NCI-H82 (cell line): ENCODE measurements at regions not wholly inside any gene's neighbourhood (a gene's known extent, or its start where the extent isn't known, plus 50 kb on each side); places are given as distances from the start of the nearest gene placed in this dataset.
A peak's percentile ranks its signal among the peaks of the same experiment; 100 is the strongest.
"Not testable (repeated sequence)": the region's sequence is repeated elsewhere in the genome, so short reads cannot be mapped to it uniquely, and the experiment has no call there.

ENCODE experiments used
- DNase-seq: peaks from one replicate; lab custom pipeline; 2025; lab: John Stamatoyannopoulos, UW

DNA sequence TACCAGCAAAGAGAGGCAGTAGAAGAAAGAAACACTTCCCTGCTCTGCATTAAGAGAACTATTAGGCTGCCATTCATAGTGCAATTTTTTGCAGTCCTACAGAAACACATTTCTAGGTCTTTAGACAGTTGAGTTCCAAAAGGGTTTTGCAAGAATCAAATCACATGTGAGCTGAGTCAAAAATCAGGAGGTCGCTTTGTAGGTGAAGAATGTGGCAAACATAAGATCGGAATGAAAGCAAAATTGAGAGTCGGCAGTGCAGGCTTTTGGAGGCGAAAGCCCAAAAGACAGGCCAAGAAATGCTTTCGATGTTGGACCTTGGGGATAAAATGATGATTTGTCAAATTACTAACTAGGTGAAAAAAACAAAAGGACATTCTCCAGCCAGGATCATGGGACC is 213.5 kb upstream of the NRIP1 start:
- no peak for DNase-seq

DNA sequence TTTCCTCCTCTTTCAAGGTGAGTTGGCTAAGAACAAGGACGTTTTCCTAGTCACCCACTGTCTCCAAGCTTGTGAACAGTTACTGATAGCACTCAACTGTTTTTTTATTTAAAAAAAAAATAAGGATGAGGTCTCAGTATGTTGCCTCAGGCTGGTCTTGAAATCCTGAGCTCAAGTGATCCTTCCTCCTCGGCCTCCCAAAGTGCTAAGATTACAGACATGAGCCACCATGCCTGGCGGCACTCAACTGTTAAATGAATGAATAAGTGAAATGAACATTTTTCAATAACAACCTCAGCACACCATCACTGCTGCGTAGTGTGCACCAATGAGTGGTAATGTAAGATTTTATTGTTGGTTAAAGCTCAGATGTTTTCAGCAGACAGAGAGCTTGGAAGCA is 214.1 kb upstream of the NRIP1 start:
- no peak for DNase-seq

DNA sequence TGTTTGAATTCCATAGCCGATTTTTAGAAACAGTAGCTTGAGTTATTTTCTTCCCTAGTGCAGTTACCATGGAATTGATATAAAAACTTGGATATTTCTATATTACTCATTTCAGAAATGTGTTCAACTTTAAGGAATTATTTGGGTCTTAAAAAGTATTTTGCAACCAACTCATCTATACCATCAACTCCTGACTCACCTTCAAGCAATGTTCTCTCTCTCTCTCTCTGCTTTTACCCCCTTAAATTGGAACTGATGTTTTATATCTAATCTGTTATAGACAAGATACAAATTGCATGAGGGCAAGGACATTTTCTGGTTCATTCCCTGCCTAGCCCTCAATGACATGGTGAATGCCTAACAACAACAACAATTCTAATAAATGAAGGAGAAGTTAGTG is 214.7 kb upstream of the NRIP1 start:
- DNase-seq: no peak

DNA sequence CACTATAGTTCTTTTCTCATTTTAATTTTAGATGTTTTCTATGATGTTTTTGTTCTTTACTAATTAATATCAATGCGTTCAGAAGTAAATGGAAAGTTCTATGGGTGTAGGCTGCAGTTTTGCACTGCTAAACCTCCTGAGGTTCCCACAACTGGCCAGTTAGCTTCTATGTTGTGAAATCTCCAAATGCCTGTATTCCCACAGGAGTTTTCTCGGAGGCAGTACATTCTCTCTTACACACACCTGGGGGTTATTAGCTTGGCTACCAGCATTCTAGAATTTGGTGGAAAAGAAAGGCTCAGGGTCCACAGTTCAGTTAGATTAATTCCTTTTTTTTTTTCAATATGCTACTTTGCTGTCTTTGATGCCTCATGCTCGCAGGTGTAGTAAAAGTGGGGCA is 216.9 kb upstream of the NRIP1 start:
- DNase-seq: no peak

DNA sequence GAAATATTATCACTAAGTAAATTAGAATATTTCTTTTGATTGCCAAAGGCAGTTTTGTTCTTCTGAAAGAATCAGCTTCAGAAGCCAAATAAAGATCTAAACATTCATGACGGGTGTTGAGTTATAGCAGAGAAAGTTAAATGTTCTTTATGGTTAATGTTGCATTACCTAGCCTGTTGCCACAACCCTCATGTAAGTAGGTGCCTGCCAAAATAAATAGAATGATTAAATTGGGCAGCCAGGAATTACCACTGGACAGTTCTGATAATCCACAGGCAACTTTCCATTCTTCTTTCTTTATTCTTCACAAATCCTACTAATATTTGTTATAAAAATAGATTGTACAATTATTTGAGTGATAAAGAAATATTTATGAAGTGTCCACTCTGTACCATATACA is 217.9 kb upstream of the NRIP1 start:
- DNase-seq: no peak

DNA sequence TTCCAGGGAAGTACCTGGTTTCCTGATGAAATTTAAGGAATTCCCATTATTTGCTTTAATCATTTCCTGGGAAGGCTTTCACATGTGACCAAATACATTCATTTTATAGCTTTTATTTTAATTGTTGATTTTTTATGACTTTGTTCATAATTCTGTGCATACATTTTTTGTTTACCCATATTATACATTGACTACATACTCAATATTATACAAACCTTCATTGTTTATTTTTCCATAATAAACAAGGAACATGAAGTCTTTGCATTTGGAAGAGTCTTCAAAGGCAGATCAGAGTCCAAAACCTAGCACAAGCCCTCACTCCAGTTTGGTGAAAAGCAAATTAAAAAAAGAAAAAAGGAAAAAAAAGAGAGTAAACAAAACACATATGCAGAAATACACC is 218.3 kb upstream of the NRIP1 start:
- no peak for DNase-seq

DNA sequence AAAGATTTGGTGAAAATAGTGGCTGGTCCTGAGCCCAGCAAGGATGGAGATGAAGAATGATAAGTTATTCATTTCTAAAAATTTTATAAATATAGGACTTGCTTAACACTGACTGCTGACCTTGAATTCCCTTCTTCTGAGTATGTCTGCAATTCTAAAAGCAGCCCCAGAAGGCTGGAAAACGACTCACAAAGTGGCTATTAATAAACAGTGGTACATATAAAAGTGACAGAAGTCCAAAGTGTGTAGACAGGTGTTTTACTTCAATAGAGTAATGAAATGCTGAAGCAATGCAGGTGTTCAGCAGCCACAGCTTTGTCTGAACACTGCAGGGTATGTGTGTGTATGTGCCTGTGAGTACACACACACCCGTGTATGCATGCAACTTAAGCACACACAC is 219.0 kb upstream of the NRIP1 start:
- no peak for DNase-seq

DNA sequence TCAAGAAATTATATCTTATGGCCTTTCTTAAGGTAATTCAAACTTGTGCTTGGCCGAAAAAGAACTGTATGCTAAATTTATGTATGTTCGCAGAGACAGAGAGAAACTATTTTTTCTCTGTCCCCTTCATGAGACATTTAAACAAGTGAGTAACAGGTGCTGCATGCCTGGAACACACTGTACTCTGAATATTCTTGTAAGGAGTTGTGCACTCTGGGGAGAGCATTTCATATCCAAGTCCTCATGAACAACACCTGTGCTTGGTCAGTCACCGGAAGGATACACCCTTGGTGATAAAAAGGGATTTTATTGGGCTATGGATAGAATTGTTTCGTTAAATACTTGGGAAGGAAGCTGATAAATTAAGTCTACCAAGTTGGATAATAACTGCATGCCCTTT is 220.8 kb upstream of the NRIP1 start:
- DNase-seq: no peak

DNA sequence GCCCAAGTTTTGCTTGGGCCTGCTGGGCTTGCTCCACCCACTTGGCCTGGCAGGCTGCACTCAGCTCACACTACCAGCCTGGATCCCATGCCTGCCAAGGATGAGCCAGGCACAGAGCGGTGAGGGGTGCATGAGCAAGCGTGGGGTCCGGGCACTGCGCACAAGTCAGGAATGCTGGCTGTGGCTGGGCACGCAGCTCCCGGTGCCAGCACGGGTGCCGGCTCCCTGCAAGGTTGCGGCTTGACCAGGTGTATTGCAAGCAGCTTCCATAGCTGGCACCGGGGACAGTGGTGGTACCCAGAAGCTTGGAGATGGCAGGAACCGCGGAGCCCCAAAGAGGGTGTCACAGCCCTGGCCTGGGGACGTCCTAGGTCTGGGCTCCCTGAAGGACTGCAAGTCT is 224.4 kb upstream of the NRIP1 start:
- DNase-seq: no peak

DNA sequence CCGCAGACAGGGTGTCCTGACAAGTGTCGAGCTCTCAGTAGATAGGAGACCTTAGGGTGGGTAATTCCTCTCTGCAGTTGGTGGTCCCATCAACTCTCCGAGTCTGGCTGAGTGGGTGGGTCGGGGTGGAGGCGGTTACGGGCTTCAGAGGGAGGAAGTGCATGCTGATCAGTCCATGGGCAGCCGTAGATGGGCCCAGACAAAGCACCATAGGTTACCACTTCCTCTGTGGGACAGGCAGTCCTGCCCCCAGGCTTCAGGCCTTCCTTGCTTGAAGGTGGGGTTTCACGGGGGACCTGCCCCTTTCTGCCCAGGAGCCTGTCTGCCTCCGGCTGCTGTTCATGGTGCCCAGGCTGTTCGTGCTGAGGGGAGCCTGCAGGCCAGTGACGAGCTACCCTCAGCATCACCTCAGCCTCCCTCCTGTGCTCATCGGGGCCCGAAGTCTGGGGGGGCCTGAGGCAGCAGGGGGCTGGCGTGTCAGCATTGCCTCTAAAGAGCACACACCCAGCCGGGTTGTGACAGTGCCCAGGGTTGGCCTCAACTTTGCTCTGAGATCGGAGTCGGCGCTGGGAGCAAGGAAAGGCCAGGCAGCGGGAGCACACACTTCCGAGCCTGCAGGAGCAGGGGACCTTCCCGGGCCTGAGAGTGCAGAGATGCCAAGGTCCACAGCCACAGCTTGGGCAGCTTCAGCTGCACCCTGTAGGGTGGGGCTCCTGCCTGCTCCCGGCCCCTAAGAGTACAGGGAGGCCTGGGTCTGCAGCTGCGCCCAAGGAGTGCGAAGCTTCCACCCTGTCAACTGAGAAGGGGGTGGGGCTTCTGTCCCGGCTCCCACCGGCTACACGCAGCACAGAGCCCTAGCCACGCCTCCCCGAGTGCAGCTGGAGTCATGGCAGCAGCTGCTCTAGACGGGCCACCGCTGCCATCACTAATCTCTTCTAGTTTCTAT is 225.4 kb upstream of the NRIP1 start:
- peak; percentile 88 for DNase-seq

DNA sequence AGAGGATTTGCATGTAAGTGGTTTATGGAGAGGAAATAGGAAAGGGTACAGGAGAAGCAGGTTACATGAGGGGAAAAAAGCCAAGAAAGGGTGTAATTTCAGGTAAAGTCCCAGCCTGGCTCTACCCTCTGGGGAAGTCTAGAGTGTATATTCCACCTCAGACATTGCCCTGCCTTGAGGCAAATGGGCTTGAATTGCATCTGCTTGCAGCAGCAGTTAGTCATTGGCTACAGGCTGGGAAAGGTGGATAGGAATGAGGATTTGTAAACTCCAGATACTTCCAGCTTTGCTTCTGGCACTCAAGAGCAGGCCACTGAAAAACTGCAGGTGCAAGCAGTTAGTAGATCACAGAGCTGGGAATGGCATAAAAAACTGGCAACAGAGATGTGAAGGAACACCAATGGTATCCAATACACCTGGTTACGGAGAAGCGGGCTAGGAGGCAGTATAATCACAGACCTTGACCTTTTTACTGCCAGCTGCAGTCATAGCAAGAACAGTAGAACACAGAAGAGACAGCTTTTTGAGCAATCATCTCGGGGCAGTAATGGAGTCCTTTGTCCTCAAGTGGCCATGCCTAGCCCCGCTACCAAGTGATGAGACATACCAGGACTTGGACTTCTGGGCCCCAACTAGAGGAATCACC is 226.9 kb upstream of the NRIP1 start:
- DNase-seq: no peak

DNA sequence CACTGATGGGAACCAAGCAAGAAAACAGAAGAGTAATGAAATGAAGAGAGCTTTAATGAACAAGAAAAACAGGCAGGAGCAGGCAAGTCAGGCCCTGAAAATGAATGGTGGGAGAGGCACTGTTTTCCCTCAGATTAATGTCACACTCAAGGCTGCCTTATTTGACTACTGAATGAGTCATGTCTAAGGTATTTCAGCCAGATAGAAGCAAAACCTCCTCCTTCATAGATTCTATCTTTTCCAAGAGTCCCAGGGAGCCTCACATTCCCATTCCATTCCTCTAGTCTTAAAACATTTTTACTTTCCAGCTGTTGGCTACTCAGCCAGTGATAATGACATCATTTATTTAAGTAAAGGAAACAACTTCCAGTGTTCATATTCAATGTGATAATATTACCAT is 228.4 kb upstream of the NRIP1 start:
- DNase-seq: no peak

DNA sequence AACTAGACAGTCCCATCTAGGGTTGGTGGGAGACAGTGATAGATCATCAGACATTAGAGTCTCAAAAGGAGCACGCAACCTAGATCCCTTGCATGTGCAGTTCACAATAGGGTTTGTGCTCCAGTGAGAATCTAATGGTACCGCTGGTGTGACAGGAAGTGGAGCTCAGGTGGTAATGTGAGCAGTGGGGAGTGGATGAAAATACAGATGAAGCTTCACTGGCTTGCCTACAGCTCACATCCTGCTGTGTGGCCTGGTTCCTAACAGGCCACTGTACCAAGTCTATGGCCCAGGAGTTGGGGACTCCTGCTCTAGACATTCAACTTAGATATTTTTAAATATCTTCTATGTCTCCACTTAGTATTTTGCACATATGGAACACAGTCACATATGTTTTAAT is 231.1 kb upstream of the NRIP1 start:
- no peak for DNase-seq

DNA sequence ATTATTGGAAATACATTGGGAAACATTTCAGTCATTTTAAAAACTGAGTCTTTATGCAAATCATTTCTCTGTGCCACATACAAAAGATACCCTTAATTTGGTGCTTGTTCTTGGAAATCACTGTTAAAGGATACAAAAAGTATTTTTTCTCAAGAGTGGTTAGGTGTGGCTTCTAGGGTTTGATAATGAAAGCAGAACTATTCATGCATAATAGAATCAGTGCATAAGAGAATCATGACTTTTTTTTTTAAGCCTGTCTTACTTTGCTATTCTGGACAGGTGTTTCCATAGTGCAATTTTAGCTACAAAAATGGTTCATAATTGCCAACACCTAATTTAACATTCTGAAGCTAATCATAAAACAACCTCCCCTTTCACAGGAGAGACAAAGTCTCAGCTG is 233.0 kb upstream of the NRIP1 start:
- DNase-seq: no peak

DNA sequence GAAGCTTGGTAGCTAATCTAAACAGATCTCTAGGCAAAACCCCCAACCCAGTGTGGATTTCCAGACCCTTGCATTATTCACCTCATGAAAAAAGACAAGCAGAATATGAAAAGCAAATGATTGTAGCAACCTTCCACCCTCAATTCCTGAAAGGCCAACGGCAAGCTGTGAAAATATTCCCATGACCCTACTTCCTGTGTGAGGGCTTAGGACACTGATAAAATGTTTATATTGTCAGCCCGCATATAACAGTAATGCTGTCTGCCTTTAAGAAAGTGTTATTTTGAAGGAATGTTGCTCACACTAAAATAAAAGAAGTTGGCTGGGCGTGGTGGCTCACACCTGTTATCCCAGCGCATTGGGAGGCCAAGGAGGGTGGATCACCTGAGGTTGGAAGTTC is 233.5 kb upstream of the NRIP1 start:
- DNase-seq: no peak

DNA sequence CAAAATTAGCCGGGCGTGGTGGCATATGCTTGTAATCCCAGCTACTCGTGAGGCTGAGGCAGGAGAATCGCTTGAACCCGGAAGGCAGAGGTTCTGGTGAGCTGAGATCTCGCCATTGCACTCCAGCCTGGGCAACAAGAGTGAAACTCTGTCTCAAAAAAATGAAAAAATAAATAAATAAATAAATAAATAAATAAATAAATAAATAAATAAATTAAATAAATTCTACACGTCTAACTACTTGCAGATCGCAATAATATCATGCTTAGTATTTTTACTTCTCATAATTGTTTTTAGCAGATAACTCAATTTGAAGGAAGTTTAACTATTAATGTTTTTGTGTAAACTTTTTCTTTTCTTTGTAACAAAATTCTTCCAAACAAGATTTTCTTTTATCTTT is 234.0 kb upstream of the NRIP1 start:
- not testable (repeated sequence) for DNase-seq

DNA sequence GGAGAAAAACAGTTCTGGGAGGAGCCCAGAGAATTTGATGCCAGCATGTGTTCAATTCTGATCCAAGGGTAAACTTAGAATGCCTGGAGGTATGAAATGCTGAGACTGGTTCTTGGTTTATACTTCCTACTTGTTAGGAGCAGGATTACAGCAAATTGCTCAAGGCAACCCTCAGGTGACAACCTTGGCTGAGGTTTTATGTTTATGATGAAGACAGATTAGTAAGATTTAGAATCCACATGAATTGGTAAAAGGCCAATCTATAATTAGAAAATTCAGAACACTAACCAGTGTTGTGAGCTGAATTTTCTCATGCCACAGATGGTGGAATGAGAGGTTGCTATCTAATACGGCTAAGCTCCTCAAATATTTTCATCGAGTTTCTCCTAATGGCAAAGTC is 235.3 kb upstream of the NRIP1 start:
- DNase-seq: no peak

DNA sequence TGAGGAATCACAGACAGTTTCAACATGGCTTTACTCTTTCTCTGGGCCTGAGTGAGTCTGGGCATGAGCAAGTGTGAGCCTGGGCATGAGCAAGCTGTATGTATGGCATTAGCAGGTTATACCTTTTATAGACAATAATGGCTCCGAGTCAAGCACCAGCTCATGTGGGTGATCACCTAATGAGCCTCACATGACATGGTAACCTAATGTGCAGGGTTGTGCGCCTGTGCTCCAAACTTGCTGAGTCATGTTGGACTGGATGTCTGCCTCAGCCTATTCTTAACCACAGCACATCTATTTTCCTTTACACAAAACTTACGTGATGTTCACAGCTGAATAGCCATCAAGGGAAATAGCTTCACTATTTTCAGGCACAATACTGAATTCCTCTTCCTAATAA is 236.2 kb upstream of the NRIP1 start:
- DNase-seq: peak; percentile 6

DNA sequence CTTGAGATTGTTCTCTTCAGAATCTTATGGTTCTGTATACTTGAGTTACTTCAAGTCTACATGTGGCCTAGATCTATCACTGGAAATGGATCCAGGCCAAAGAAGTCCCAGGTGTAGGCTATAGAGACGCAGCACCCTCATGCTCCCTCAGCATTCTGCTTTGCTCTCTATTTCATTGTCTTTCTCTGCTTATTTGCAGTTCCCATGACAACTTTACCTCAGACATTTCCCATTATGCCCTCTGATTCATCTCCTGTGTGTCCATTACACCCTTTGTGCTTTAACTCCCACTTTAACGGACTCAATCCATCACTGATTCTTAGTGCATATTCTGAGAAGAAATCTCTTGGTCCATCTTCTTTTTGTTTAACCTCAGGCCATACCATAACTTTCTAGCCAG is 236.9 kb upstream of the NRIP1 start:
- DNase-seq: no peak

DNA sequence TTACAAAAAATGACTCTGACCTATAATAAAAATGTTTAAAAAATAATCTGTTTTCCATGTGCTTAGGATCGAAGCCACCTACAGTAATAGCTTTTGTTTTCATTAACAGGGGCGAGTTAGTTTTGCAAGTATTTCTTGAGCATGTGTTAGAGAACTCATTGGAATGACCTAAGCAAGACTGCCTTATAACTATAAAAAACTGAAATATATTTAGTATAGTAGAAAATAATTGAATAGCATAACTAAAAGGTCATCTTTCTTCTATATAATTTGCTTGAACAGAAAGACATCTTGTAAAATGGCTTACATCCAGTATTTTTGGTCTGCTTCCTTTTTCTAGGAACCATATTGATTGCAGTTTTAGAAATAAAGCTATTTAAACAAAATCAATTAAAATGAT is 241.5 kb upstream of the NRIP1 start:
- DNase-seq: no peak

DNA sequence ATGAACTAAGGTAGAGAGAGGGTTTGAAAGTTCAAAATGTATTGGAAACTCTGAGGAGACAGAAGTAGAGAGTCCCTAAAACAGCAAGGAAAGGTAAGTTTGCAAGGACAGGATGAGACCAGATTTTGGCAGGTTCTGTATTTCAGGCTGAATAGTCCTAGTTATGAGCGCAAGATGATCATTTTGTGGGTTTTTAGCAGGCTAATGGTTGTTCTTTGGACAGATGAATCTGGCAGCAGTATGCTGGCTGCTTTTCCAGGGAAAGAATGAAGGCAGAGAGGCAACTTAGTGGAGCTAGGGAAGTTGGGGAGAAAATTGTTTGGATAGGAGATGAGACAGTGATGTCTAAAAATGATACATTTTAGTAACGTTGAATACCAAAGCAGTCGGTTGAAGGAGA is 243.5 kb upstream of the NRIP1 start:
- DNase-seq: no peak

DNA sequence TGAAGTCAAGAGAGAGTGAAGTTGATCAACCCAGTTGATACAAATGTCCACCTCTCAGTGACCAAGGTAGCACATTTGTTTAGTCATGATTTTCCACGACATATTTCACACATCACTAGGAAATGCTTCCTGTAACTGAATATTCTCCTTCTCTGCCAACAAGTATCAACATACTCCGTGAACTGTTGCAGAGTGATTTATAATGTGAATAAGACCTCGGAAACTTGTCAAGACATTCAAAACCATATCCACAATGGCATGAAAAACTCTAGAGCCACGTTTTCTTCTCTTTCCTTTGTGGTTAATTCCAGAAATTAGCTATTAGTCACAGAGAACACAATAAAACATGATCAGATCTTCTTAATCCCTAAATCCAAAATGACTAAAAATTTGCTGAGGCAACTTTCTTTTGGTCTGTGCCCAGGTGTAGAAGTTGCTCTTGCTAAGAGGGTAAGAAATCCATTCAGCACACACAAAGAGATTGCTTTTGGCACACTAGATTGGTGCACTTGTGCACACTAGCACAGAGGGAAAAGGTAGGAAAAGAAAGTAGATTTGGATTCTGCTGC is 244.3 kb upstream of the NRIP1 start:
- no peak for DNase-seq

DNA sequence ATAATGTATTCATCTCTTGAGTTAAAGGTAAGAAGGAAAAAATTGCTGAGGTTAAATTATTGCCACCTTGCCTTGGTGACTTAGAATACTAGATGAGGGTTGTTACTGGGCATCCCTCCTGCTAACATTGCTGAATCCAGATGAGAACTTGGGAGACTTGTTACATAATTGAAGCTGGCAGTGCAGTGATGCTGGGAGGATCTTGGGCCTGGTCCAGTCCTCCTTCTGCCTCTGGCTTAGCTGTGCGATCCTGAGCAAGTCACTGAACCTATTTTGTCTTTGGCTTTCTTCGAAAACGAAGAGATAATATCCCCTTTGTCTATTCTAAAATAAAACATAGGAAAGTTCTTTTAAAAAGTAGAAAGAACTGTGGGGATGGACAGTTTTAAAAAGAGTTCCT is 244.9 kb upstream of the NRIP1 start:
- DNase-seq: no peak
